Activated T-cell treated with anti-CD3 and anti-CD28 coated beads, Interleukin-2, amount 50 U/mL, for 24 hours (primary cell): ENCODE measurements at regions not wholly inside any gene's neighbourhood (a gene's known extent, or its start where the extent isn't known, plus 50 kb on each side); places are given as distances from the start of the nearest gene placed in this dataset.
"Not testable (repeated sequence)": the region's sequence is repeated elsewhere in the genome, so short reads cannot be mapped to it uniquely, and the experiment has no call there.

ENCODE experiments used
- DNase-seq: peaks from one replicate; pipeline ENCODE4 v3.0.0-alpha.2; 2020
- H3K27ac Mint-ChIP-seq: 2 replicates; pipeline ENCODE4 v1.8.0; 2020; ENCODE audit warnings: mild to moderate bottlenecking, mixed read lengths
- H3K27me3 Mint-ChIP-seq: 2 replicates; pipeline ENCODE4 v1.8.0; 2020; ENCODE audit warnings: mixed read lengths
- H3K36me3 Mint-ChIP-seq: 2 replicates; pipeline ENCODE4 v1.8.0; 2020; ENCODE audit warnings: low read depth, mixed read lengths
- H3K4me1 Mint-ChIP-seq: 2 replicates; pipeline ENCODE4 v1.8.0; 2020; ENCODE audit warnings: low read depth, mixed read lengths
- H3K4me3 Mint-ChIP-seq: 2 replicates; pipeline ENCODE4 v1.8.0; 2020; ENCODE audit warnings: mild to moderate bottlenecking, moderate library complexity, mixed read lengths
- H3K9me3 Mint-ChIP-seq: 2 replicates; pipeline ENCODE4 v1.8.0; 2020; ENCODE audit warnings: mixed read lengths

GRCh38 chr7:131792311-131792710 lies 235.9 kb upstream of the PODXL start:
- Mint-ChIP-seq H3K27ac (no peak overlapping the region), H3K27me3 (peaks cover 12% of the 10 kb centered on the region), H3K4me1 (no peaks in the 10 kb centered on the region), H3K4me3 (no peak overlapping the region), H3K9me3 (no peaks in the 10 kb centered on the region), H3K36me3 (no peaks in the 10 kb centered on the region)
- no peak for DNase-seq

DNA sequence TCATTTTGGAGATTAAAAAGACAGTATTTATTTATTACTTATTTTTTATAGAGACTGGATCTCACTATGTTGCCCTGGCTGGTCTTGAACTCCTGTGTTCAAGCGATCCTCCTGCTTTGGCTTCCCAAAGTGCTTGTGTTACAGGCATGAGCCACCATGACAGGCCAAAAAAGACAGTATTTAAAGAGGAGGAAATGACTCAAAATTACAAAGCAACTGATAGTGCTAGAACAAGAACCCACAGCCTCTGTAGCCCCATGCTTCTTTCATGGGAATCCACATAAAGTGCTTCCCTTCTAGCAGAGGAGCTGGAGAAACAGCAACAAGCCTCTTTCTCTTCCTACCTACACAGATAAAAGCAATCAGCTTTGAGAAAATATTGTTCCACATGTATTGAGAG lies 230.7 kb upstream of the PODXL start:
- Mint-ChIP-seq H3K9me3 (no peaks in the 10 kb centered on the region), H3K4me1 (no peaks in the 10 kb centered on the region), H3K27me3 (peaks cover 13% of the 10 kb centered on the region), H3K36me3 (no peaks in the 10 kb centered on the region), H3K27ac (no peak overlapping the region), H3K4me3 (no peak overlapping the region)
- DNase-seq = no peak

- H3K4me1 Mint-ChIP-seq = no peaks in the 10 kb centered on the region
- no peaks in the 10 kb centered on the region for H3K9me3 Mint-ChIP-seq
- no peaks in the 10 kb centered on the region for H3K36me3 Mint-ChIP-seq
- DNase-seq = no peak
- H3K4me3 Mint-ChIP-seq = no peak overlapping the region
- no peak overlapping the region for H3K27ac Mint-ChIP-seq
- peaks cover 21% of the 10 kb centered on the region for H3K27me3 Mint-ChIP-seq
These were observed 229.8 kb upstream of the PODXL start for GRCh38 chr7:131786204-131786603.

GRCh38 chr7:131778601-131779000 lies 222.2 kb upstream of the PODXL start:
- H3K4me3 Mint-ChIP-seq = no peak overlapping the region
- H3K9me3 Mint-ChIP-seq = no peaks in the 10 kb centered on the region
- H3K27me3 Mint-ChIP-seq = peaks cover 18% of the 10 kb centered on the region
- H3K4me1 Mint-ChIP-seq = no peaks in the 10 kb centered on the region
- no peaks in the 10 kb centered on the region for H3K36me3 Mint-ChIP-seq
- no peak overlapping the region for H3K27ac Mint-ChIP-seq
- no peak for DNase-seq

GRCh38 chr7:131774419-131775220 lies 218.2 kb upstream of the PODXL start:
- peaks cover 10% of the 10 kb centered on the region for H3K27me3 Mint-ChIP-seq
- no peak overlapping the region for H3K4me3 Mint-ChIP-seq
- no peaks in the 10 kb centered on the region for H3K4me1 Mint-ChIP-seq
- no peaks in the 10 kb centered on the region for H3K36me3 Mint-ChIP-seq
- no peaks in the 10 kb centered on the region for H3K9me3 Mint-ChIP-seq
- H3K27ac Mint-ChIP-seq = no peak overlapping the region
- DNase-seq = no peak

DNA sequence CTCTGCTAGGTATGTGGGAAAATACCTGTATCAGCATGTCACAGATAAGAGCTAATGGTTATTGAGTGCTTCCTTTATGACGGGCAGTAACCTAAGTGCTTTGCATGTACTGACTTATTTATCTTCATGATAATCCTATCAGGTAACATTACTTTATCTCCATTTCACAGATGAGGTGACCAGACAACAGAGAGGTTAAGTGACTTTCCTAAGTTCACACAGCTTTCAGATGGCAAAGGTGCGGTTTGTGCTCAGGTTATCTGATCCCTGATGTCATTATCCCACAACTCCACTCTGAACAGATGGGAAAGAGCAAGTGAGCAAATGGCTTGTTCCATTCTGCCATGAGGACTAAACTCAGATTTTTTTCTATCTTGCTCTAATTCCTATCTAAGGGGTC lies 217.0 kb upstream of the PODXL start:
- Mint-ChIP-seq H3K36me3 (no peaks in the 10 kb centered on the region), H3K4me3 (no peak overlapping the region), H3K9me3 (no peaks in the 10 kb centered on the region), H3K4me1 (no peaks in the 10 kb centered on the region), H3K27ac (no peak overlapping the region), H3K27me3 (peaks cover 10% of the 10 kb centered on the region)
- DNase-seq = no peak

DNA sequence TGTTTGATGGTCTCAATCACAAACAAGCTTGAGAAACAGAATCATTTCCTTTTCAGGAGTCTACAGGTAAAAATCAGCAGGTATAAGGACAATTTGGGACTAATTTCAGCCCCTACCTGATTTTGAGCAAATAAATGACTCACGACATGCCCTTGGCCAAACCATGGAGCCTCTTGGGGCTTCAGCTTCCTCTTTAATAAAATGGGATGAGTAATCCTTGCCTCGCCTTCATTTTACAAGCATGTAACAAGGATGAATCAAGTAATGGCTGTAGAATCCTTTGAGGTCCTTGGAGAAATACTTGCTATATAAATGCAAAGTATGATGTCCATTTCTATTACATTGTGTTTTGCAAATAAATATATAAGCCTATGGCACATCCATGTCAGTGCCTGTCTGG lies 212.8 kb upstream of the PODXL start:
- no peak for DNase-seq
- Mint-ChIP-seq H3K27ac (no peak overlapping the region), H3K36me3 (no peaks in the 10 kb centered on the region), H3K4me1 (no peaks in the 10 kb centered on the region), H3K9me3 (no peaks in the 10 kb centered on the region), H3K27me3 (peaks cover 7% of the 10 kb centered on the region), H3K4me3 (no peak overlapping the region)

DNA sequence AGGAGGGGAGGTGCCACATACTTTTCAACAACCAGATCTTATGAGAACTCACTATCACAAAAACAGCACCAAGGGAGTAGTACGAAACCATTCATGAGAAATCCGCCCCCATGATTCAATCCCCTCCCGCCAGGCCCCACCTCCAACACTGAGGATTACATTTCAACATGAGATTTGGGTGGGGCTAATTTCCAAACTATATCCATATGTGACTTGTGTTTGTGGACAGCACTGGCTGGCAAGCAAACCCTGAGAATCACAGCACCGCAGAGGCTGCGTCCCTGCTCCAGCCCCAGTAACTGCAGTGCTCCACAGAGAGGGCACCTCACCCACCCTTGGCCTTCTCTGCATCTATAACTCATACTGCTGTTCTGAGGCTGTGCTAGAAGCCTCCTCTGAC lies 211.2 kb upstream of the PODXL start:
- Mint-ChIP-seq H3K36me3 (no peaks in the 10 kb centered on the region), H3K4me3 (no peak overlapping the region), H3K27me3 (peaks cover 7% of the 10 kb centered on the region), H3K4me1 (no peaks in the 10 kb centered on the region), H3K9me3 (no peaks in the 10 kb centered on the region), H3K27ac (no peak overlapping the region)
- DNase-seq = no peak

- Mint-ChIP-seq H3K4me1 (no peaks in the 10 kb centered on the region), H3K27ac (no peak overlapping the region), H3K9me3 (no peaks in the 10 kb centered on the region), H3K27me3 (peaks cover 13% of the 10 kb centered on the region), H3K36me3 (no peaks in the 10 kb centered on the region), H3K4me3 (no peak overlapping the region)
- no peak for DNase-seq
These were observed 209.1 kb upstream of the PODXL start for GRCh38 chr7:131765575-131765974.

GRCh38 chr7:131764143-131764775 lies 207.8 kb upstream of the PODXL start:
- no peaks in the 10 kb centered on the region for H3K36me3 Mint-ChIP-seq
- H3K4me3 Mint-ChIP-seq = no peak overlapping the region
- no peak for DNase-seq
- H3K27ac Mint-ChIP-seq = no peak overlapping the region
- no peaks in the 10 kb centered on the region for H3K9me3 Mint-ChIP-seq
- peaks cover 9% of the 10 kb centered on the region for H3K27me3 Mint-ChIP-seq
- no peaks in the 10 kb centered on the region for H3K4me1 Mint-ChIP-seq

- H3K4me3 Mint-ChIP-seq = no peak overlapping the region
- H3K9me3 Mint-ChIP-seq = no peaks in the 10 kb centered on the region
- peaks cover 13% of the 10 kb centered on the region for H3K27me3 Mint-ChIP-seq
- no peaks in the 10 kb centered on the region for H3K36me3 Mint-ChIP-seq
- DNase-seq = no peak
- no peaks in the 10 kb centered on the region for H3K4me1 Mint-ChIP-seq
- no peak overlapping the region for H3K27ac Mint-ChIP-seq
These were observed 206.3 kb upstream of the PODXL start for GRCh38 chr7:131762753-131763152.

- H3K9me3 Mint-ChIP-seq, H3K4me1 Mint-ChIP-seq, DNase-seq, H3K27ac Mint-ChIP-seq, H3K4me3 Mint-ChIP-seq, H3K36me3 Mint-ChIP-seq: not testable (repeated sequence)
- peaks cover 13% of the 10 kb centered on the region for H3K27me3 Mint-ChIP-seq
These were observed 199.4 kb upstream of the PODXL start for GRCh38 chr7:131755801-131756200.

GRCh38 chr7:131753620-131754222 lies 197.3 kb upstream of the PODXL start:
- Mint-ChIP-seq H3K9me3 (no peaks in the 10 kb centered on the region), H3K4me3 (no peak overlapping the region), H3K4me1 (no peaks in the 10 kb centered on the region), H3K27ac (no peak overlapping the region), H3K36me3 (no peaks in the 10 kb centered on the region), H3K27me3 (peaks cover 10% of the 10 kb centered on the region)
- no peak for DNase-seq

DNA sequence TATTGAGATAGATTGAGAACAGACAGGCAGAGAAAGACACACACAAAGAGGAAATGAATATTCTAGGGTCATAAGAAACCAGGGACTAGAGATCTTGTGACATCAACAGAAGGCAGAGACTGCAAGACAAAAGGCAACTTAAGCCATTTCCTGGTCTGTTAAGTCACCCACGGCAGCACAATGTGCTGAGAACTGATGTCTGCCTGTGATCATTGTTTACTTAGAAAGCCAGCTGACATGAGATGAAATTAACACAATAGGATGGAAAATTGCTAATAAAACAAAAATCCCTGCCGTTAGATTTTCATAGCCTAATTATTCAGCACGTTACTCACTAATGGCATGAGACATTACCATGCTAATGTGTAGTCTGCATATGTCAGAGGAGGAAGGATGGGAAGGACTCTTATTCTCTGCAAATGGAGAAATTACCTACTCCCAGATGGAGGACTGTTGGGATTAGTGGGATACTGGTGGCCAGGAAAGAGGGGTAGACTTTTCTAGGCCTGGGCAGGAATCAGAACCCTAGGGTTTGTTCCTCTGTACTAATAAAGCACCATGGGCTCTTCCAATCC lies 191.3 kb upstream of the PODXL start:
- Mint-ChIP-seq H3K9me3 (no peaks in the 10 kb centered on the region), H3K27ac (no peak overlapping the region), H3K36me3 (no peaks in the 10 kb centered on the region), H3K4me1 (no peaks in the 10 kb centered on the region), H3K4me3 (no peak overlapping the region), H3K27me3 (peaks cover 19% of the 10 kb centered on the region)
- no peak for DNase-seq
